HFF-Myc (cell line): ENCODE measurements at regions not wholly inside any gene's neighbourhood (a gene's known extent, or its start where the extent isn't known, plus 50 kb on each side); places are given as distances from the start of the nearest gene placed in this dataset.

Source experiments
- DNase-seq: peaks from one replicate; pipeline ENCODE4 v3.0.0-alpha.2; 2011; ENCODE audit warnings: low read depth; ENCODE audit errors: extremely low read depth
- H3K4me3 ChIP-seq: replicated peaks from 2 replicates; pipeline ENCODE4 v1.5.1; 2011; ENCODE audit warnings: low read depth, mild to moderate bottlenecking, control low read depth, low read length
- TF ChIP-seq, protein P1 (sequence below): IDR thresholded peaks from 2 replicates; pipeline ENCODE4 v1.5.1; 2012; ENCODE audit warnings: mild to moderate bottlenecking, low read depth, low read length, control low read depth; ENCODE audit errors: missing control alignments

DNA sequence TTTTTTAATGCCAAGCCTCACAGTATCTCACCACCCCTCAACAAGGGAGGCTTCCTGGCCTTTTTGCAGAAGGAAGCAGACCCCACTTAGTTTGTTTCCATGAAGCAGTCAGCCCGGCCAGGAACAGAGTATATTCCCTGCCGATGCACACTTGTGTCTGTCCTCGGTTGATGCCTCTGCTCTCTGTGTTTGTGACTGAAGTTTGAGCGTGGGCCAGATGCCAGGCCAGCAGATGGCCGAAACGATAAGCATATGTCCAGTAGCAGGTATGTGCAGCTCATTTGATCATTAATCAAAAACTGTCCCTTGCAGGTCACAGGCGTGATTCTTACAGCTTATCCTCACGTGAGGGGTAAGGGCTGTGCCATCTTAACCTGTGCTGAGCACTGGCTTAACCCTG is 144.0 kb downstream of the IRS2 start:
- no peak overlapping the region for H3K4me3 ChIP-seq
- no peak for DNase-seq
- TF ChIP-seq, protein P1, sequence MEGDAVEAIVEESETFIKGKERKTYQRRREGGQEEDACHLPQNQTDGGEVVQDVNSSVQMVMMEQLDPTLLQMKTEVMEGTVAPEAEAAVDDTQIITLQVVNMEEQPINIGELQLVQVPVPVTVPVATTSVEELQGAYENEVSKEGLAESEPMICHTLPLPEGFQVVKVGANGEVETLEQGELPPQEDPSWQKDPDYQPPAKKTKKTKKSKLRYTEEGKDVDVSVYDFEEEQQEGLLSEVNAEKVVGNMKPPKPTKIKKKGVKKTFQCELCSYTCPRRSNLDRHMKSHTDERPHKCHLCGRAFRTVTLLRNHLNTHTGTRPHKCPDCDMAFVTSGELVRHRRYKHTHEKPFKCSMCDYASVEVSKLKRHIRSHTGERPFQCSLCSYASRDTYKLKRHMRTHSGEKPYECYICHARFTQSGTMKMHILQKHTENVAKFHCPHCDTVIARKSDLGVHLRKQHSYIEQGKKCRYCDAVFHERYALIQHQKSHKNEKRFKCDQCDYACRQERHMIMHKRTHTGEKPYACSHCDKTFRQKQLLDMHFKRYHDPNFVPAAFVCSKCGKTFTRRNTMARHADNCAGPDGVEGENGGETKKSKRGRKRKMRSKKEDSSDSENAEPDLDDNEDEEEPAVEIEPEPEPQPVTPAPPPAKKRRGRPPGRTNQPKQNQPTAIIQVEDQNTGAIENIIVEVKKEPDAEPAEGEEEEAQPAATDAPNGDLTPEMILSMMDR = no peak

DNA sequence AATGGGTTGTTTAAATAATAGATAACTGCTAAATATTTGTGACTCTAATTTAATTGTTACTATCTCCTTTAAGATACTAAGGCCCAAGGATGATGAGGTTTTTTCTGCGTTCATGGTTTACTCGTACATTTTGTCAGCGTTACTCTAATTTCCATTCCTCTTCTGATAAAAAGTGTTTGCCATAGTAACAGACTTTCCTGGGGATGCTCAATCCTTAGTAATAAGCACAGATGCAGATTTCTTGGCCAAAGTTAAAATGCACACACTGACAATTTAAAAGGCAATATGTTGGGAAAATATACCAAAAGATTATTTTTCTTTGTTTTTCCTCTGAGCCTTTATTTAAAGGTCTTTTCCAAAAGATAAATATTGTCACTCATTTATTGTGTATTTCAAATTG is 149.6 kb downstream of the IRS2 start:
- TF ChIP-seq, protein P1 = no peak
- no peak for DNase-seq
- H3K4me3 ChIP-seq = no peak overlapping the region

DNA sequence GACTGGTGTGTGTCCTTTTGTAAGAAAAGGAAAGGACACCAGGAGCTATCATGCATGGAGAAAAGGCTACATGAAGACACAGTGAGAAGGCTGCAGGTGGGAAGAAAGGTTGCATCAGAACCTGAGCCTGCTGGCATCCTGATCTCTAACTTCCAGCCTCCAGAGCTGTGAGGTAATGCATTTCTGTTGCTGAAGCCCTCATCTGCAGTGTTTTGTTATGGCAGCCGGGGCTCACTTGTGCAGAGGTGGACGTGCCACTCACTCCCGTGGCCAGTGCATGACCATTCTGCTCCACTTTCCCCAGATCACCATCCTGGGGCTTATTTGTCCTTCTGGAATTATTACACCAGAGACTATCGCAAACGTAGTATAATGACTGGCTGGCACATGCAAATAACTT is 155.3 kb downstream of the IRS2 start:
- no peak for DNase-seq
- H3K4me3 ChIP-seq = no peak overlapping the region
- TF ChIP-seq, protein P1 = no peak

DNA sequence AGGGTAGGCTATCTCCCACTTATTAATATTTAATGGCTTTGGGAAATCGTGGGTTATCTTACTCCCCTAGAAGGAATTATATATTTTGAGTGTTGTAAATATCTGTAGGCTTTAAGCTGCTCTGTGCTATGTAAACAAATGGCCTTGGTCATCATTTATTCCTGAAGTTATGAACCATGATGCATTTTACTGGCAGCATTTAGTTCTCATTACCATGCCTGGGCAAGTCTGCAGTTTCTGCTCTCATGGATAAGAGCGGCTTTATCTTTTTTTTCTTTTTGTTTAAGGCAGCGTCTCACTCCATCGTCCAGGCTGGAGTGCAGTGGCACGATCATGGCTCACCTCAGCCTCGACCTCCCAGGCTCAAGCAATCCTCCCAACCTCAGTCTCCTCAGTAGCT is 156.1 kb downstream of the IRS2 start:
- no peak for DNase-seq
- H3K4me3 ChIP-seq = no peak overlapping the region
- TF ChIP-seq, protein P1 = no peak

DNA sequence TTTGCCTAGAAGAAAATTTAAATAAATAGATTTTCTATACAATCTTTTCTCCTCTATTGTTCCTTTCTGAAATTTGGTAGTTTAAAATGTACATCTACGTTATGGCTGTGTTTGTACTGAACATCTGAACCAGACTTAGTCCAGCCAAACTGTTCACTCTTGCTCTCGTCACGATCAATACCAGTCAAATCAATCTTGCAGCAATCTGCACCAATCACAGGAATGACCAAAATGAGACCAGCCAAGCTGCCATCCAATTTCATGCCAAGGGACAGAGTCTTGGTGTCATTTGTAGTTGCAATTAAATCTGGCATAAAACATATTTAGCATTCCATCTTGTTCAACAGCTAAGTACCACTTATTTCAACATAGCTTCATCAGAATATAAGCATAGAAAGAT is 156.6 kb downstream of the IRS2 start:
- TF ChIP-seq, protein P1 = no peak
- H3K4me3 ChIP-seq = no peak overlapping the region
- DNase-seq = no peak

DNA sequence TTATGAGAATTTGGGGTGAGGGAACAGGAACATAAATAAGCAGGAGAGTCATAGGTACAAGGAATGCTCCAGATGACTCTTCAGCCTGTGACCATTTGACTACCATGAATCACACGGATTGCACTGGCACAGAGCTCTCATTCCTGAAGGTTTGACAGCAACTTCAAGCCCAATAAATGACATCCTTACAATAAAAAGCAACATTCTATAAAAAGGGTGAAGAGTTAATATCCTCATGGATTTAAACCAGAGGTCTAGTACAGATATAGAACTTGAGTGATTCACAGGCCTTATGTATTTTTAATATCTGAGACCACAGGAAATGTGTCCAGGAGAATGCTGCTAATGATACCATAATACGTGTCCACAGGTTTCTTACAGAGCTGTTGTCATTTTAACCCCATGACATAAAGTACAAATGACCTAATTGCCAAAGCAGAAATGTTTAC is 158.1 kb downstream of the IRS2 start:
- DNase-seq = no peak
- H3K4me3 ChIP-seq = no peak overlapping the region
- TF ChIP-seq, protein P1 = no peak

DNA sequence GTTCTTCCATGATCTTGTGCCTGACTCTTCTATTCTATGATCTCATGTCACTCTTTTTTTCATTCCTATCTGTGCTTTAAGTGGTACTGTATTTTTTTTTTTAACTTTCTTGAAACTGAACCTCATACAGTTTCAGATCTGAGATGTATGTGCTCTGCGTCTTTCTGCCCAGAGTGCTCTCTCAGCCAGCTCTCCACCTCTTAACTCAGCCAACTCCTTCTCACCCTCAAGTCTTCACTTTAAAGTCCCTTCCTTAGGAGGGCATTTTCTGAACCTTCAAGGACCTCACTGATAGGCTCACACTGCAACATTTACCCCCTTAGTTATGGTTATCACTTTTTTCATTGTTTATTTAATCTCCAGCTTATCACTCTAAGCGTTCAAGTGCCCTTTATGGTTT is 158.7 kb downstream of the IRS2 start:
- H3K4me3 ChIP-seq = no peak overlapping the region
- DNase-seq = no peak
- TF ChIP-seq, protein P1 = no peak
